VCaP (cell line): ENCODE measurements at regions not wholly inside any gene's neighbourhood (a gene's known extent, or its start where the extent isn't known, plus 50 kb on each side); places are given as distances from the start of the nearest gene placed in this dataset.
A peak's percentile ranks its signal among the peaks of the same experiment; 100 is the strongest.

Source experiments
- H3K27ac ChIP-seq: fragments of 450-650 bp; 2 replicates; pipeline ENCODE4 v1.5.1; 2017
- CTCF ChIP-seq: fragments of 450-650 bp; conservative IDR thresholded peaks from 2 replicates; pipeline ENCODE4 v1.5.1; 2017; ENCODE audit warnings: mild to moderate bottlenecking, moderate library complexity

DNA sequence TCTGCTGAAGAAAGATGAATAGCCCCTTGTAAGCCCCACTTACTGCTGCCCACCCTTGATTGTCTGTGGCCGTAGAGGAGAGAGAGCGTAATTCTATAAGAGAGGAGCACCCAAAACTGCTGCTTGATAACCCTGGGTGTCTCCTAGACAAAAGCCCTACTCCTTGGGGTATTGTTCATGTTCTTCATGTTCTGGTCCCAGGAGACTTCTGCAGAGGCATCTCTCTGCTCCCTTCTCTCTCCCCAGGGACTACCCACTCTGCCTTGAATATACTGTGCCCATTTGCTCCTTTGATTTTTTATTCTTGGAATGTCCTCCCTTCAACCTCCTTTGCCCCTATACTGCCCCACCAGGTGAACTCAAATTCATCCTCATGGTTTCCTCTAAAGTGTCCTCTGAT is 417.8 kb upstream of the CADM1 start:
- TF ChIP-seq CTCF = no peak
- peak overlapping the region; percentile 88 for H3K27ac ChIP-seq

GRCh38 chr11:115921540-115921939 is 417.3 kb upstream of the CADM1 start:
- H3K27ac ChIP-seq = peak overlapping the region; percentile 88
- TF ChIP-seq CTCF = no peak

GRCh38 chr11:115920841-115921480 is 416.7 kb upstream of the CADM1 start:
- peak overlapping the region; percentile 88 for H3K27ac ChIP-seq
- TF ChIP-seq CTCF = no peak

DNA sequence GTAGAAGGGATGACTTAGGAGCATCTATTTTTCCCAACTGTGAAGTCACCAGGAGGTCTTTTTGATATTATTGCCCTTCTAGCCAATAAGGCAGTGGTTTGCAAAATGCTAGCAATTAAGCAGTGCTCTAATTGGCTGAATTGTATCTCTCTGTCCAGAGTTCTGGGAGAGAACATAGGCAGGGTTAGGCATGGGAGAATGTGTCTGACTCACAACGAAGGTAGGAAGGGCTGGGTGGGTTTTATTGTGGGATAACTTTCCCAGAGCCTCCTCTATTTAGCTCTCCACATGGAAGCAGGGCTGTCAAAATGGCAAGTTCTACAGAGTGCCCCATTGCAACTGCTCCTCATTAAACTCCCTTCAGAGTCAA is 415.9 kb upstream of the CADM1 start:
- TF ChIP-seq CTCF = no peak
- peak overlapping the region; percentile 88 for H3K27ac ChIP-seq

GRCh38 chr11:115919341-115920091 is 415.3 kb upstream of the CADM1 start:
- peak overlapping the region; percentile 88 for H3K27ac ChIP-seq
- TF ChIP-seq CTCF = no peak

DNA sequence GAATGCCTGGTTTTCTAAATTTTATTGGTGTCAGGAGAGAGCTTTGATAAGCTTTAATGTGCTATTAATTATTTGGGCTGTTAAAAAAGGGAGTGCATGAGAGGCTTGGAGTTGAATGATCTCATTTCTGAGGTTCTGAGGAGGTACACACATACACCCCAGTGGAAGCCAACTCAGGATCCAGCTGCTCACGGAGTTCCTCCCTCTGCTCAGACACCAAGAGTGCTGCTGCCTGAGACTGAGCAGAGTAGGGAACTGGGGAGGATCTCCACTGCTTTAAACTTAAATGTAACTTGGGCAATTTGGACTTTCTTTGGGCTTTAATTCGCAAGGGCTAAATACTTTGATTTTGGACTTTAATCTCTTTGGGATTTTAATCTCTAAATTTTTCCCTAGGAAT is 414.4 kb upstream of the CADM1 start:
- TF ChIP-seq CTCF = no peak
- H3K27ac ChIP-seq = no peak overlapping the region

DNA sequence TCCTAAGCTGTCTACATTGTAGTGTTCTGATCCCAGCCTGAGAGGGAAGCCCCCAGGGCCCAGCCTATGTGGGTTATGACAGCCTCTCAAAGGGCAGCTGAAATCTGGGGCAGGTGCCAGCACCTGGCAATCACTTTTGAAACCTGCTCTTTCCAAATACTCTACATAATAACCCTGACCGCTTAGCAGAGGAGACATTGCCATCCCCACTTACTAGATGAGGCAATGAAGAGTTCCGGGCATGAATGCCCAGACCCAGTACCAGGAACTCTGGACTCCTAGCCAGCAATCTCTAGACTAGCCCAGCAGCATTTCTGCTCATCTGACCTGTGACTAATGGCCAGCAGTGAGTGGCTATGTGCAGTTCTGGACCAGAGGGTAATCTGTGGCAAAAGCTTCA is 412.4 kb upstream of the CADM1 start:
- TF ChIP-seq CTCF = no peak
- H3K27ac ChIP-seq = no peak overlapping the region
